ENCODE measurements at regions not wholly inside any gene's neighbourhood (a gene's known extent, or its start where the extent isn't known, plus 50 kb on each side); places are given as distances from the start of the nearest gene placed in this dataset.

DNA sequence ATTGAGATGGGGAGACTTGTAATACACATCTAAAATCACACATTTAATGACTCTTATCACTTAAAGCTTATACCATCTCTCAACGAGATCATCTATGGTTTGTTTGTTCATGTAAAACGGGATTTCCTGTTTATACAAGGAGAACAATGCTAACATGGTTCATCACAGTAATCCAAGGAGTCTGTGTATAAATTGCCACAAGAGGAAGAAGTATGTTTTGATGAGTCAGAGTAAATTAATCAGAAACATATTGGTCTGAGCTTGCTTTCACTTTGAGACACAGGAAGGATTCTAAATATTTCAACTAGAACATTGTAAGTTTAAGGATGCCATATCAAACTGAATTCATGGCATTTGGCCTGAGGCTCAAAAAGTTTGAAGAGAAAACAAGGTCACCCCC, 594.1 kb downstream of the GLUD2 start:
- TF ChIP-seq, protein P1, sequence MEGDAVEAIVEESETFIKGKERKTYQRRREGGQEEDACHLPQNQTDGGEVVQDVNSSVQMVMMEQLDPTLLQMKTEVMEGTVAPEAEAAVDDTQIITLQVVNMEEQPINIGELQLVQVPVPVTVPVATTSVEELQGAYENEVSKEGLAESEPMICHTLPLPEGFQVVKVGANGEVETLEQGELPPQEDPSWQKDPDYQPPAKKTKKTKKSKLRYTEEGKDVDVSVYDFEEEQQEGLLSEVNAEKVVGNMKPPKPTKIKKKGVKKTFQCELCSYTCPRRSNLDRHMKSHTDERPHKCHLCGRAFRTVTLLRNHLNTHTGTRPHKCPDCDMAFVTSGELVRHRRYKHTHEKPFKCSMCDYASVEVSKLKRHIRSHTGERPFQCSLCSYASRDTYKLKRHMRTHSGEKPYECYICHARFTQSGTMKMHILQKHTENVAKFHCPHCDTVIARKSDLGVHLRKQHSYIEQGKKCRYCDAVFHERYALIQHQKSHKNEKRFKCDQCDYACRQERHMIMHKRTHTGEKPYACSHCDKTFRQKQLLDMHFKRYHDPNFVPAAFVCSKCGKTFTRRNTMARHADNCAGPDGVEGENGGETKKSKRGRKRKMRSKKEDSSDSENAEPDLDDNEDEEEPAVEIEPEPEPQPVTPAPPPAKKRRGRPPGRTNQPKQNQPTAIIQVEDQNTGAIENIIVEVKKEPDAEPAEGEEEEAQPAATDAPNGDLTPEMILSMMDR (IDR thresholded peaks at IDR 0.05): no peak
- no peak for TF ChIP-seq POLR2A (IDR thresholded peaks at IDR 0.05)
- no peak for TF ChIP-seq POLR2AphosphoS5 (IDR thresholded peaks at IDR 0.05)
